ENCODE measurements at regions not wholly inside any gene's neighbourhood (a gene's known extent, or its start where the extent isn't known, plus 50 kb on each side); places are given as distances from the start of the nearest gene placed in this dataset.
A peak's percentile ranks its signal among the peaks of the same experiment; 100 is the strongest.

DNA sequence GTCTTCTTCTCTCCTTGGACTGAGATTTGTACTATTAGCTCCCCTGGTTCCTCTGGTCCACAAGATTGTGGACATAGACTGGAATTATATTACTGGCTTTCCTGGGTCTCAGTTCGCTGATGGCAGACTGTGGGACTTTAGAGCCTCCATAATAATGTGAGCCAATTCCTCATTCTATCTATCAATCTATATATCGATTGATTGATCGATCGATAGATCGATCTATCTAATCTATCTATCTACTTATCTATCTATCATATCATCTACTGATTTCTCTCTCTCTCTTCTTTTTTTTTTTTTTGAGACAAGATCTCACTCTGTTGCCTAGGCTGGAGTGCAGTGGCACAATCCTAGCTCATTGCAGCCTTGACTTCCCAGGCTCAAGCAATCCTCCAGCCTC, 51.5 kb upstream of the DDR1 start:
- TF ChIP-seq EGR1 (IDR thresholded peaks at IDR 0.05) (no peak), ZBTB7A (IDR thresholded peaks at IDR 0.05; ENCODE audit: low read depth) (no peak), YY1 (IDR thresholded peaks at IDR 0.05; ENCODE audit: low read depth) (no peak), TCF12 (IDR thresholded peaks at IDR 0.05; ENCODE audit: low read depth) (no peak), EP300 (IDR thresholded peaks at IDR 0.05; ENCODE audit: borderline replicate concordance) (no peak), CREB1 (IDR thresholded peaks at IDR 0.05; ENCODE audit: low read depth) (no peak), FOXM1 (IDR thresholded peaks at IDR 0.05; ENCODE audit: borderline replicate concordance, low read depth) (no peak), CEBPB (IDR thresholded peaks at IDR 0.05) (no peak), RAD21 (IDR thresholded peaks at IDR 0.05; ENCODE audit: low read depth) (no peak)
- TF ChIP-seq, protein P1, sequence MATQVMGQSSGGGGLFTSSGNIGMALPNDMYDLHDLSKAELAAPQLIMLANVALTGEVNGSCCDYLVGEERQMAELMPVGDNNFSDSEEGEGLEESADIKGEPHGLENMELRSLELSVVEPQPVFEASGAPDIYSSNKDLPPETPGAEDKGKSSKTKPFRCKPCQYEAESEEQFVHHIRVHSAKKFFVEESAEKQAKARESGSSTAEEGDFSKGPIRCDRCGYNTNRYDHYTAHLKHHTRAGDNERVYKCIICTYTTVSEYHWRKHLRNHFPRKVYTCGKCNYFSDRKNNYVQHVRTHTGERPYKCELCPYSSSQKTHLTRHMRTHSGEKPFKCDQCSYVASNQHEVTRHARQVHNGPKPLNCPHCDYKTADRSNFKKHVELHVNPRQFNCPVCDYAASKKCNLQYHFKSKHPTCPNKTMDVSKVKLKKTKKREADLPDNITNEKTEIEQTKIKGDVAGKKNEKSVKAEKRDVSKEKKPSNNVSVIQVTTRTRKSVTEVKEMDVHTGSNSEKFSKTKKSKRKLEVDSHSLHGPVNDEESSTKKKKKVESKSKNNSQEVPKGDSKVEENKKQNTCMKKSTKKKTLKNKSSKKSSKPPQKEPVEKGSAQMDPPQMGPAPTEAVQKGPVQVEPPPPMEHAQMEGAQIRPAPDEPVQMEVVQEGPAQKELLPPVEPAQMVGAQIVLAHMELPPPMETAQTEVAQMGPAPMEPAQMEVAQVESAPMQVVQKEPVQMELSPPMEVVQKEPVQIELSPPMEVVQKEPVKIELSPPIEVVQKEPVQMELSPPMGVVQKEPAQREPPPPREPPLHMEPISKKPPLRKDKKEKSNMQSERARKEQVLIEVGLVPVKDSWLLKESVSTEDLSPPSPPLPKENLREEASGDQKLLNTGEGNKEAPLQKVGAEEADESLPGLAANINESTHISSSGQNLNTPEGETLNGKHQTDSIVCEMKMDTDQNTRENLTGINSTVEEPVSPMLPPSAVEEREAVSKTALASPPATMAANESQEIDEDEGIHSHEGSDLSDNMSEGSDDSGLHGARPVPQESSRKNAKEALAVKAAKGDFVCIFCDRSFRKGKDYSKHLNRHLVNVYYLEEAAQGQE (IDR thresholded peaks at IDR 0.05; ENCODE audit: low read depth) = no peak
- TF ChIP-seq, protein P2, sequence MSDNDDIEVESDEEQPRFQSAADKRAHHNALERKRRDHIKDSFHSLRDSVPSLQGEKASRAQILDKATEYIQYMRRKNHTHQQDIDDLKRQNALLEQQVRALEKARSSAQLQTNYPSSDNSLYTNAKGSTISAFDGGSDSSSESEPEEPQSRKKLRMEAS (IDR thresholded peaks at IDR 0.05) = no peak

DNA sequence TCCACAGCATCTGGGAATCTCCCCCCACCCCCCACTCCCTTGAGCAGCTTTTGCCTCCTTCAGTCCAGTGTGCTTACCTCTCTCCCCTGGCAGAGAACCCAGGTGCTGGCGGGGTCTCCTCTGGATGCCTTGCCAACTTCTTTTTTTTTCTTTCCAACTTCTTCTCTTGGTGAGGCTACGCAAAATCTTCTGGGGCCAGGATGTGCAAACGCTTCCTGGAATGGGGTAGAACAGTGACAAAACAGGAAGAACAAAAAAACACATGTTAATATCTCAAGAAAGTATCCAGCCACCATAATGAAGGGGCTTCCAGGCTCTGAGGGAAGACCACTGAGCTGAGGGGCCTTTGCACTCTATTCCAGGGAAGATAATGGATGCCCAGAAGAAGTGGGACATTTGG, 53.9 kb upstream of the DDR1 start:
- TF ChIP-seq CREB1 (IDR thresholded peaks at IDR 0.05; ENCODE audit: low read depth) (no peak), EGR1 (IDR thresholded peaks at IDR 0.05) (no peak), YY1 (IDR thresholded peaks at IDR 0.05; ENCODE audit: low read depth) (no peak), EP300 (IDR thresholded peaks at IDR 0.05; ENCODE audit: borderline replicate concordance) (no peak), RAD21 (IDR thresholded peaks at IDR 0.05; ENCODE audit: low read depth) (no peak), CEBPB (IDR thresholded peaks at IDR 0.05) (no peak), TEAD4 (IDR thresholded peaks at IDR 0.05) (no peak), TCF12 (IDR thresholded peaks at IDR 0.05; ENCODE audit: low read depth) (no peak), TAF1 (IDR thresholded peaks at IDR 0.05; ENCODE audit: low read depth) (no peak), FOXM1 (IDR thresholded peaks at IDR 0.05; ENCODE audit: borderline replicate concordance, low read depth) (no peak), ZBTB7A (IDR thresholded peaks at IDR 0.05; ENCODE audit: low read depth) (no peak), NFIC (IDR thresholded peaks at IDR 0.05) (no peak)
- TF ChIP-seq, protein P3, sequence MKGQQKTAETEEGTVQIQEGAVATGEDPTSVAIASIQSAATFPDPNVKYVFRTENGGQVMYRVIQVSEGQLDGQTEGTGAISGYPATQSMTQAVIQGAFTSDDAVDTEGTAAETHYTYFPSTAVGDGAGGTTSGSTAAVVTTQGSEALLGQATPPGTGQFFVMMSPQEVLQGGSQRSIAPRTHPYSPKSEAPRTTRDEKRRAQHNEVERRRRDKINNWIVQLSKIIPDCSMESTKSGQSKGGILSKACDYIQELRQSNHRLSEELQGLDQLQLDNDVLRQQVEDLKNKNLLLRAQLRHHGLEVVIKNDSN (IDR thresholded peaks at IDR 0.05) = no peak
- TF ChIP-seq, protein P2 (IDR thresholded peaks at IDR 0.05) = no peak
- TF ChIP-seq, protein P1 (IDR thresholded peaks at IDR 0.05; ENCODE audit: low read depth) = no peak

DNA sequence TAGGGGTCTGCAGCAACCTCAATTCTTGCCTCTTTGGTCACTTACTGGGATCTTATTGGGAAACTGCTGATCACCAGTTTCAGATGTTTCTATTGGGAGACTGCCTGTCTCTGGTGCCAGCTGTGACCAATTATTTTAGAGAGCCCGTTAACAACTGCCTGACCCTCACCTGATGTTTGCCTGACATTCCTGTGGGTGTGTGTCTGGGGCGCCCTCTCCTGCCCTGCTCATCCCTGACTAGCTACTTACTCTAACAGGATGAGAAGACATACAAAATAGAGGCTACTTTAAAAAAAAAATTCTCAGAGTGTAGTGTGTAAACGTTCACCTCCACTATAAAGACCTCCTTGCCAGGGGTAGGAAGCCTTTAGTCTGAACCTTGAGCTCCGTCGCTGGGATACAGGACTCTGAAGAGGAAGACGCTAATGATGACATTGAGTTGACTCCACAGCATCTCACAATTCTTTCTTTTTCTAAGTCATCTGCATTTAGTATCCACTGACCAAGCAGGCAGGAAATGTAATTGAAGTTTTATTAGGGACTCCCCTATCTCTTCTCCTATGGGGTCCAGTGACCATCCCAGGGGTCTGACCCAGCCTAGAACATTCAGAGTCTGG, 54.6 kb upstream of the DDR1 start:
- TF ChIP-seq YY1 (IDR thresholded peaks at IDR 0.05; ENCODE audit: low read depth) (no peak), TEAD4 (IDR thresholded peaks at IDR 0.05) (no peak), CEBPB (IDR thresholded peaks at IDR 0.05) (no peak), RAD21 (IDR thresholded peaks at IDR 0.05; ENCODE audit: low read depth) (peak; percentile 25; the same call in 1 of the 2 replicates)
- TF ChIP-seq, protein P2 (IDR thresholded peaks at IDR 0.05) = no peak
- TF ChIP-seq, protein P3 (IDR thresholded peaks at IDR 0.05) = no peak

DNA sequence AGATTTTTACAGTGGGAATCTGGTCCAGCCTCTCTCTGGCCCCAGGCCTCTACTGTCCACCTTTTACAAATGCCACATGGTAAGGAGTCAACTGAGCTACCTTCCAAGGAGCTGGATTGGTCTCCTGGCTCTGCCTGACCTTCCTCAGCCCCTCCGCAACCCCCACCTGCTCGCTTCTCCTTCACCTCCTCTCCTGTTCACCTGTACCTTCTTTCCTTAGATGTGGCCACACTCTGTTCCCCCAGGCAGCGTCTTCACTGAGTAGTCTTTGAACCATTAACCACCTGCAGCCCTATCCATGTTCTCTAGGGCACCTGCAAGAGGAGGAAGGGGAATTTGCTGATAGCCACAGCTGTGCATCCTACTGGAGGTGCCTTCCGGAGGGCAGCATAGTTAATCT, 55.3 kb upstream of the DDR1 start:
- no peak for TF ChIP-seq CREB1 (IDR thresholded peaks at IDR 0.05; ENCODE audit: low read depth)
- TF ChIP-seq FOXM1 (IDR thresholded peaks at IDR 0.05; ENCODE audit: borderline replicate concordance, low read depth) = no peak
- TF ChIP-seq, protein P3 (IDR thresholded peaks at IDR 0.05) = no peak
- TF ChIP-seq, protein P1 (IDR thresholded peaks at IDR 0.05; ENCODE audit: low read depth) = no peak
- no peak for TF ChIP-seq TAF1 (IDR thresholded peaks at IDR 0.05; ENCODE audit: low read depth)
- TF ChIP-seq NFIC (IDR thresholded peaks at IDR 0.05) = no peak

All from Ishikawa (cell line).